ENCODE measurements at regions not wholly inside any gene's neighbourhood (a gene's known extent, or its start where the extent isn't known, plus 50 kb on each side); places are given as distances from the start of the nearest gene placed in this dataset.

DNA sequence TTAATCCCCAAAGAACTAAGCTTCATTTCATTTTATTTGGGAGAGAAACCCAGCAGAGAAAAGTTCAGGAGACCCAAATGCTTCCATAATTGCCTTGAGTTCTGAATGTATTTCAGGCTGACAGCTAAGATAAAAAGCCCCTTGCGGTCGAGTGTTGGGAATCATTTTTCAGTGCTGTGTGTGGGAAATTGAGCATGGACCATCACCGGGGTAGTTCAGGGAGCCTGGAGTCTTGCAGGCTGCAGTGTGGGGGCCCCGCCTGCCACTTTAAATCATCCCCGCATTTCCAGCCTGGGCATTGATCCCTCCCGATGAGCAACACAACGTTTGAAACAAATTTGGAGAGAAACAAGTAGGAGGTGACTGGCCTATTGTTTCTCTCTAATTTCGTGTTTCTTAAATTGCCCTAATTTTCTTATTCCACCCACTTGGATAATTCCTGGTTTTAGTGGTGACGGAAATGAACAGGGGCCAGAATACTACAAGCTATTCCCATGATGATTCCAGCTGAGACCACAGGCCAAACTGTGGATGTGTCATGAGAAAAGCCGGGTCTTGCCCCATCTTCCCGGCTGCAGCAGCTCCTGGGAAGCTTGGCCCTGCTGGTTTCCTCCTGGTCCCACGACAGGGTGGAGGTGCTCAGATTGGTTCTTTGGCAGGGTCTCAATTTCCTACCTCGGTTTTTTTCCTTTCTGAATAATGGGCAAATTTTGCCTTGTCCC is 75.1 kb downstream of the FOXL1 start:
- DNase-seq, result no peak
- H3K4me3 ChIP-seq (ENCODE audit: low read length), result no peak overlapping the region
- no peak overlapping the region for H3K9ac ChIP-seq (ENCODE audit: low read length)
- no peaks in the 10 kb centered on the region for H3K9me3 ChIP-seq (replicated peaks; ENCODE audit: insufficient read depth, low read length)
- no peaks in the 10 kb centered on the region for H3K36me3 ChIP-seq (replicated peaks; ENCODE audit: insufficient read depth, low read length)
- H3K4me1 ChIP-seq (ENCODE audit: low read length), result no peaks in the 10 kb centered on the region
- H3K9me2 ChIP-seq (replicated peaks; ENCODE audit: insufficient read depth, low read length), result no peaks in the 10 kb centered on the region
- no peak overlapping the region for H2AFZ ChIP-seq (ENCODE audit: low read length)
- TF ChIP-seq EZH2phosphoT487 (IDR thresholded peaks at IDR 0.05; ENCODE audit: low read length) (no peak), EZH2 (optimal IDR thresholded peaks at IDR 0.05; ENCODE audit: low read depth, low read length) (no peak)
- TF ChIP-seq, protein P1, sequence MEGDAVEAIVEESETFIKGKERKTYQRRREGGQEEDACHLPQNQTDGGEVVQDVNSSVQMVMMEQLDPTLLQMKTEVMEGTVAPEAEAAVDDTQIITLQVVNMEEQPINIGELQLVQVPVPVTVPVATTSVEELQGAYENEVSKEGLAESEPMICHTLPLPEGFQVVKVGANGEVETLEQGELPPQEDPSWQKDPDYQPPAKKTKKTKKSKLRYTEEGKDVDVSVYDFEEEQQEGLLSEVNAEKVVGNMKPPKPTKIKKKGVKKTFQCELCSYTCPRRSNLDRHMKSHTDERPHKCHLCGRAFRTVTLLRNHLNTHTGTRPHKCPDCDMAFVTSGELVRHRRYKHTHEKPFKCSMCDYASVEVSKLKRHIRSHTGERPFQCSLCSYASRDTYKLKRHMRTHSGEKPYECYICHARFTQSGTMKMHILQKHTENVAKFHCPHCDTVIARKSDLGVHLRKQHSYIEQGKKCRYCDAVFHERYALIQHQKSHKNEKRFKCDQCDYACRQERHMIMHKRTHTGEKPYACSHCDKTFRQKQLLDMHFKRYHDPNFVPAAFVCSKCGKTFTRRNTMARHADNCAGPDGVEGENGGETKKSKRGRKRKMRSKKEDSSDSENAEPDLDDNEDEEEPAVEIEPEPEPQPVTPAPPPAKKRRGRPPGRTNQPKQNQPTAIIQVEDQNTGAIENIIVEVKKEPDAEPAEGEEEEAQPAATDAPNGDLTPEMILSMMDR (IDR thresholded peaks at IDR 0.05; ENCODE audit: low read length), result no peak
- H3K27ac ChIP-seq (ENCODE audit: low read length), result no peak overlapping the region
- no peaks in the 10 kb centered on the region for H4K20me1 ChIP-seq (ENCODE audit: insufficient read depth, low read length)
- no peaks in the 10 kb centered on the region for H3K79me2 ChIP-seq (ENCODE audit: low read length)
- peaks cover 7% of the 10 kb centered on the region for H3K27me3 ChIP-seq (replicated peaks; ENCODE audit: insufficient read depth, low read length)
- H3F3A ChIP-seq (ENCODE audit: insufficient read depth, low read length), result no peaks in the 10 kb centered on the region
- no peak overlapping the region for H3K4me2 ChIP-seq (ENCODE audit: low read depth, low read length)

DNA sequence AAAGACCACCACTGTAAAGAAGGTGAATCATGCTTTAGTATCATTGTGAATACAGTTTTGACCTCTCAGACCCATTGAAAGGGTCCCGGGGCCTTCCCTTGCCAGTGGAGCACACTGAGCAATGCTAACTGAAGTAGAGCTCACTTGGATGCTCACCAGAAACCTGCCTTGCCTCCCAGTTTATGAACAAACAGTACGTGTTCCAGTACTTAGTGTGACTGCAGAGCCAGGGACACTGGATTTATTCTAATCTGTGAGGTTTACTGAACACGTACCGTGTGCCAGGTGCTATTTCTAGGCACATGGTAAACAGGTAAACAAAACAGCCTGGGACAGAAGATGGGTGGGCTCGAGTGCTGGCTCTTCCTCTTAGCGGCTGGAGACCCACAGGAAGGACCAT is 79.6 kb downstream of the FOXL1 start:
- no peak overlapping the region for H3K4me3 ChIP-seq (ENCODE audit: low read length)
- H3K27ac ChIP-seq (ENCODE audit: low read length), result no peak overlapping the region
- H3K4me2 ChIP-seq (ENCODE audit: low read depth, low read length), result no peak overlapping the region
- no peak overlapping the region for H2AFZ ChIP-seq (ENCODE audit: low read length)
- no peaks in the 10 kb centered on the region for H3K36me3 ChIP-seq (replicated peaks; ENCODE audit: insufficient read depth, low read length)
- DNase-seq, result no peak
- no peaks in the 10 kb centered on the region for H4K20me1 ChIP-seq (ENCODE audit: insufficient read depth, low read length)
- H3K4me1 ChIP-seq (ENCODE audit: low read length), result no peaks in the 10 kb centered on the region
- no peaks in the 10 kb centered on the region for H3K9me3 ChIP-seq (replicated peaks; ENCODE audit: insufficient read depth, low read length)
- H3F3A ChIP-seq (ENCODE audit: insufficient read depth, low read length), result no peaks in the 10 kb centered on the region
- no peaks in the 10 kb centered on the region for H3K79me2 ChIP-seq (ENCODE audit: low read length)
- no peaks in the 10 kb centered on the region for H3K9me2 ChIP-seq (replicated peaks; ENCODE audit: insufficient read depth, low read length)
- TF ChIP-seq EZH2 (optimal IDR thresholded peaks at IDR 0.05; ENCODE audit: low read depth, low read length) (no peak), EZH2phosphoT487 (IDR thresholded peaks at IDR 0.05; ENCODE audit: low read length) (no peak)
- TF ChIP-seq, protein P1 (IDR thresholded peaks at IDR 0.05; ENCODE audit: low read length), result no peak
- no peak overlapping the region for H3K9ac ChIP-seq (ENCODE audit: low read length)
- H3K27me3 ChIP-seq (replicated peaks; ENCODE audit: insufficient read depth, low read length), result peaks cover 7% of the 10 kb centered on the region

DNA sequence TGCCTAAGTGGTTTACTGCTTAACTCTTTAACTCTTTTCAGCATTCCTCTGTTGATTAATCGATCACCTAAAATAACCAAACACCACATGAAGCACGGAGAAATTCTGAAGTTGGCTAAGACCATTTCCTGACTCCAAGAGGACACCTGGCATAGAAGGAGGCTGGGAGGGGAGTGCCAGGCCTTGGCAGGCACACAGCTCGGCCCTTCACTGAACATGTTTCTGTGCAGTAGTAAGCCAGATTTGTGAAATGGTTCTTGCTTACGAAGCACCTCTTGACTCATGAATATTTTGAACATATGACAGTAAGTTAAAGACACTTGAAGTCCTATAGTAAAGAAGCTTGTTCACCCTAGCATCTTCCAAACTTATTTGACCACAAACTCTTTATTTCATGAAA is 82.3 kb downstream of the FOXL1 start:
- Histone ChIP-seq H3K9ac (ENCODE audit: low read length) (no peak overlapping the region), H3K27ac (ENCODE audit: low read length) (no peak overlapping the region)

More for the DNA sequence above, 82.3 kb downstream of the FOXL1 start:
- Histone ChIP-seq H3K36me3 (replicated peaks; ENCODE audit: insufficient read depth, low read length) (no peaks in the 10 kb centered on the region), H3K9me3 (replicated peaks; ENCODE audit: insufficient read depth, low read length) (no peaks in the 10 kb centered on the region), H3K9me2 (replicated peaks; ENCODE audit: insufficient read depth, low read length) (no peaks in the 10 kb centered on the region), H3K79me2 (ENCODE audit: low read length) (no peaks in the 10 kb centered on the region), H2AFZ (ENCODE audit: low read length) (no peak overlapping the region), H3K4me1 (ENCODE audit: low read length) (no peaks in the 10 kb centered on the region), H4K20me1 (ENCODE audit: insufficient read depth, low read length) (no peaks in the 10 kb centered on the region), H3K27me3 (replicated peaks; ENCODE audit: insufficient read depth, low read length) (peaks cover 12% of the 10 kb centered on the region), H3F3A (ENCODE audit: insufficient read depth, low read length) (no peaks in the 10 kb centered on the region), H3K4me3 (ENCODE audit: low read length) (no peak overlapping the region), H3K4me2 (ENCODE audit: low read depth, low read length) (no peak overlapping the region)
- no peak for DNase-seq
- TF ChIP-seq EZH2 (optimal IDR thresholded peaks at IDR 0.05; ENCODE audit: low read depth, low read length) (no peak), EZH2phosphoT487 (IDR thresholded peaks at IDR 0.05; ENCODE audit: low read length) (no peak)
- TF ChIP-seq, protein P1 (IDR thresholded peaks at IDR 0.05; ENCODE audit: low read length), result no peak
